NCI-H748 treated with DMSO at 0.1 percent for 48 hours (cell line): ENCODE measurements at regions not wholly inside any gene's neighbourhood (a gene's known extent, or its start where the extent isn't known, plus 50 kb on each side); places are given as distances from the start of the nearest gene placed in this dataset.
"Not testable (repeated sequence)": the region's sequence is repeated elsewhere in the genome, so short reads cannot be mapped to it uniquely, and the experiment has no call there.

Experiments used
- DNase-seq: peaks from one replicate; lab custom pipeline; 2025; lab: John Stamatoyannopoulos, UW

DNA sequence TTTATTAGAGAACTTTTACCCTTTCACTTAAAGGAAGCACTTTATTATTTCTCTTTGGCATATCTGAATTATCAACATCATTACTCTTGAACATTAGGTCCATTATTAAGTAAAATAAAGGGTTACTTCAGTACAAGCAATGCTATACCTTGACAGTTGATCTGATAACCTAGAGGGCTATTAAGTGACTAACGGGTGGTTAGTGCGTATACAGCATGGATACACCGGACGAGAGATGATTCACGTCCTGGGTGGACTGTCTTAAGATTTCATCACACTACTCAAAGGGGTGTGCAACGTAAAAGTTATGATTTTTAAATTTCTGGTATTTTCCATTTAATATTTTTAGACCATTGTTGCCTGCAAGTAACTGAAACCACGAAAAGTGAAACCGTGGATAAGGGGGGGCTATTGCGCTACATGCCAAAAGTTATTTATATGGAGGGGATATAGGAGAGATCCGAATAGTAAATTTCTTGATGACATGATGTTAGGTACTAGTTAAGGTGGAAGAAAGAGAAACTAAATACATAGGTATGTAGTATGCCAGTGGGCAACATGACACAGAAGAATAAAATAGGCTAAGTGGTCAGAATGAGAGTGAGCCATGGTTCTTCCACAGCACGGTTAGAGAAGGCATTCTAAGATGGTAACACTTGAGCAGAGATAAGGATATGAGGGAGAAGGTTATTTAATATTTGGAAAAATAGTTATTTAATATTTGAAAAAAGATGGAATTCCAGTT, 230.8 kb upstream of the ANKRD50 start:
- DNase-seq: no peak

DNA sequence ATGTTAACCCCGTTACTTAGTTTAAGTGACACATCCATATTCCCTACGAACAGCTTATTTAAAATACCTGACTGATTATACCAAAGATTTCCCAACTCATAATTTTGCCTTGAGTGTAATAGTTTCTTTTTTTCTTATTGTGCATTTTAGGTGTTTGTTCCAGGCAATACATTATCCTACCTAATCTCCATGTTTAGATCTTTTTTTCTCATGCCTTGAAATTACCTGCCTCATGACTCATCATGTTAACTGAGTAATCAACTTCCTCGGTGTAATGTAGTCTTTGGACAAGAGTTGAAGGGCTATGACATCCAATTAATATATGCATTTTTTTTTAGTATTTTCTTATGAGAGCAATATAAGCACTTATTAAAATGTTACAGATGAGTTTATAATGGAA, 228.7 kb upstream of the ANKRD50 start:
- no peak for DNase-seq

DNA sequence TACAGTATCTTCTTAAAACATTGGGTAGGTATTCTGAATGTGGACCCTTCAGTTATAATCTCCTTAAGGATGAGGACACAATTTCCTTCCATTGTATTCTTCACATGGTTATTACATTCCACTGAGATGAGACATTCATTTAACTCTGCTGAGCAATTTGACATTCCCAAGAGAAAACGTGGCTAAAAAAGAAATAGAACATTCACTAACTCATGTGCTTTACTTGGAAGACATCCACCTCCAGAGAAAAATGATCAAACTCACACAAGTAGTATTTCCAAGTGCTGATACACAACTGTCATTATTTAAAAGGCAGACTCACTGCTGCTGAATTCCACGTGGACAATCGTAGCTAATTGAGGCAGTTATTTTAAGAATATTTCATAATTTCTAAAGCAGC, 227.9 kb upstream of the ANKRD50 start:
- DNase-seq: no peak

DNA sequence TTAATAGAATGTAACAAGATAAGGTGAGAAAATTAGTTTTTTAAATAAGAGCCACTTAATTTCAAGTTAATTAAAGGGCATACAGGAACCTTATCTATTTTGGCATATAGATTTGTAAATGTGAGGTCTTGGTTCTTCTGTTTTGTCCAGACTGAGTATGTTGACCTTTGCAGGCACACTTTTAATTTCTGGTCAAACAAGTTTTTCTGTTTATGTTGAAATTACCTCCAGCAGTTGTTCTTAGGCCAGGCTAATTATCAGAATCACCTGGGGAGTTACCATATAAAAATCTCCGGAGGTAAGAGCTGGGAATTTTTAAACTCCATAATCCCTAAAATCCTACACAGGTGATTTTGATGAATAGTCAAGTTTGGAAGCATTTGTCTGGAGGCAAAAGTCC, 227.4 kb upstream of the ANKRD50 start:
- peak; percentile 40 for DNase-seq

DNA sequence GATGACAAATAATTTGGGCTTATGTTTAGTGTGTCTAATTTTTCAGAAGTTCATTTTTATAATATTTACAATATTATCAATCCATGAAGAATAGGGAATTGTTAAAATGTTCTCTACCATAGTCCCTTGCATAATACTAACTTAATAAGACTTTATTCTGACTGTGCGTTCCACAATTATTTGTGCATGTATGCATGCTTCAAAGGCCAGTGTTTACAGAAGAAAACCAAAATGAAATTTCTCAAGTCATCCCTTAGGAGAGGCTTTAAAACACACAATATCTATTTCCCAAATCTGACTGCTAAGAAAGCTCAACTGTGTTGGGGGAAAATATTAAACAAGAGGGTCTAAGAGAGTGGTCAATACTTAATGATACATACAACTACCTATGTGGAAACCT, 226.3 kb upstream of the ANKRD50 start:
- no peak for DNase-seq

DNA sequence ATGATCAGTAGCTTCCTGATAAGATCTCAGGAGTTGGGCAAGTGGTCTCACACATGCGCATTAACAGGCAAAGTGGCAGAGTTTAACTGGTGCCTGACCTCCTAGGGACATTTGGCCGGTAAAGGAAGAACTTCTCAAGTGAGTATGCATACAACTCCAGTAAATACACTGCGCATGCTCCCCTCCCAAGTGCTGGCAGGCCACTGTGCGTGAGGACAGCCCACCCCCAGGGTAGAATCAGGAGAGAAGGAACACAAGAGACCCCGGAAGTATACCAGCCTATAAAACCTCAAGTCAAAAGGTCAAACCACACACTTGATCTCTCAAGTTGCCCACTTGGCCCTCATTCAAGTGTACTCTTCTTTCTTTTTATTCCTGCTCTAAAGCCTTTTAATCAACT, 225.5 kb upstream of the ANKRD50 start:
- no peak for DNase-seq

DNA sequence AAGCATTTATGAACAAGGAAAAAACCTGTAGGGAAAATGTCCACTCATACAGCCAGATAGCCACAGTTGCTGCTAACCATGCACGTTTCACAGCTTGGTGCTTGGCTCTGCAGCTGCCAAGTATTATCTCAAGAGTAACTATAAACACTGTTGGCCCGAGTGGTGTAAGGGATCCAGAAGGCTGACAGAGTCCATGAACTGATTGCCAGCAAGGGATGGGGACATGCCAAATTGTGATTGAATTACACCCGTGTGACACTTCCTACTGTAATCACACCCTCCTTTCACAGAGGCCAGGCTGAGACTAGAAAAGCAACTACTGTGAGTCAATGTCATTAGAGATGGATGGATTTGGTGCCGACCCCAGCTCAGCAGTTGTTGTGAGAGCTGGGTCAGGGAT, 223.9 kb upstream of the ANKRD50 start:
- DNase-seq: no peak

DNA sequence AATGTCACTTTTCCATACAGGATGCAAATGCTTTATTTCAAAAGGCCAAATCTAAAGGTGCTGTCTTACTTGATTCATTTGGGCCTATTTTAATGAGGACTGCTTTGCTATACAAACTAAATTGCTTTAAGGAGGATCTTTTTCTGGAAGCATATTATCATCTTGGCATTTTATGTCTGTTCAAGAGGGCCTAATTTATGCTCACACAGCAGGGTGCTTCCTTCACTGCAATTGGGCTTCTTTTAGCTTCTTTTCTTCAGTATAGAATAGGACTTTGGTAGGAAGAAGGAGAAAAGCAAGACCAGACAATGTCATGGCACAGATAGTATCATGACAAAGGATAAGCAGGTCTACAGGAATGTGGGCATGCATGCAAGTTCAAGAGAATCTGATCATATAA, 222.4 kb upstream of the ANKRD50 start:
- no peak for DNase-seq

DNA sequence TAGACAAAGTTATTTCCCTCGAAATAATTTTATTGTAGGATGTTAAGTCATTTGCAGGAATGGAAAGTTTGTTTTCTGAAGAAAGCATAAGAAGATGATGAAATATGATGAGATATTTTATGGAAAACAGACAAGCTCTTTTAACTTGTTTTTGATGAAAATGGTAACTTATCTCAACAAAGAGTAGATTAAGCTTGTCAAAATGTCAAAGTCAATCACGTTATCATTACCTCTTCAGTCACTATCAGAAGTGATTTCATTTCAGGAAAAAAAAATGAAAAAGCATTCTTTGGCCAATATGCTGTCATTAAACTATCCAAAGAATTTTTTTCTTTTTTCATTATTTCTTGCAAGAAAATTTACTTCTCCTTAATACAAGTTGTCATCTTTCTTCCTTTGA, 221.0 kb upstream of the ANKRD50 start:
- no peak for DNase-seq

DNA sequence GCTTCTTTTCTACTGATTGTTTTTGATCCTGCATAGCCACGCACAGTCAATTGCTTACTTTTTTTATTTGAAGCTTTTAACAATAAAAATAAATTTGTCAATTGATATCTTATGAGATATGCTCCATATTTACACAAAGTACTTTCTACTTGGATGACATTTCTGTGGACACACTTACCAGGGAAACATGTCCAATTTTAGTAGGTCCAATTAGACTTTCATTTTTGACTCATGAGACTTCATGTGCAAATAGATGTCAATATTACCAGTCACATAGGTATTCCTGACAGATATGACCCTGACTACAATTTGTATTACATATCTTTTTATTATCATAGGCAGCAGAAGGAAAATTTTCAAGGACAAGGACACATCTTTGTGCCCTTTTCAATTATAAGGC, 219.9 kb upstream of the ANKRD50 start:
- no peak for DNase-seq

DNA sequence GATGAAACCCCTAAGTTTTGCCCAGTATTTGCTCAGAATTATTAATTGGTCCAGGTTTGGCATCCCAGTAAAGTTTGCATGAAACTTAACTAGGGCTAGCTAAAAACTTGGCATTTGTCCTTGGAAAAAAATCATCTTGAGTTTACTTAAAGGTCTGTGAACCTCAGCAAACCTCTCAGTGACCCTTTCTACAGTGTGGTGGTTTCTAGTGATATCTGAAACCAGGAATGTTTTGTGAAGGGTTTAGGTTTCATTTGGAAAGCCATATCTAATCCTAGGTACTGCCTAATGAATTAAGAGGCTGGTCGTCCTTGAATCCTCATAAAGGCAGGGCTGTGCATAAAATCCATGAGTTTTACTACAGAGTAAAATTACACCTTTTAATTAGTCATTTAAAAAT, 218.5 kb upstream of the ANKRD50 start:
- DNase-seq: no peak

DNA sequence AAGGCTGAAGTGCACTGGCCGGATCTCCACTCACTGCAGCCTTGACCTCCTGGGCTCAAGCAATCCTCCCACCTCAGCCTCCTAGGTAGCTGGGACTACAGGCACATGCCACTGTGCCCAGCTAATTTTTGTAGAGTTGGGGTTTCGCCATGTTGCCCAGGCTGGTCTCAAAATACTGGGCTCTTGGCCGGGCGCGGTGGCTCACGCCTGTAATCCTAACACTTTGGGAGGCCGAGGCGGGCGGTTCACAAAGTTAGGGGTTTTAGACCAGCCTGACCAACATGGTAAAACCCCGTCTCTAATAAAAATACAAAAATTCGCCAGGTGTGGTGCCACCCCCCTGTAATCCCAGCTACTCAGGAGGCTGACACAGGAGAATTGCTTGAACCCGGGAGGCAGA, 210.2 kb upstream of the ANKRD50 start:
- not testable (repeated sequence) for DNase-seq

DNA sequence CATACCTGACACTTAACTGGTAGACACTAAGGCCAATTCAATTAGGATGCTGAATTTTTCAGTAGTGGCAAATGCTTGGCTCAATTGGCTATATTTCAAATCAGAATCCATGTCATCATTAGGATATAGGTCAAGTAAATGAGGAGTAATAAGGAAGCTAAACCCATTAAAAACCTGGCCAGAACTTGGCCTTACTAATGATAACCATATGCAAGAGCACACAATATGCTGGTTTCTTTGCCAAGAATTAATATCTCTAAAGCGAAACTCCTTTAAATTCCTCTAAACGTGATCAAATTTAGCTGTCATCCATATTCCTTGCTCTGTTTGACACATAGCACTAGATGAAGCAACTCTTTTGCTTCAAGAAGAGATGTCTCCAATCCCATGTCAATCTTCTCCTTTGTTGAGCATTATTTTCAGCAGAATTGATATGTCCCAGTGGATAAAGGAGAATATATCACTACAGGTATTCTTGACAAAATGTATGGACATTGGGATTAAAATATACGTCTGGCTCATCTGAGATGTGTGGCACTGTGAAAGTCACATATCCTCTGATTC, 206.1 kb upstream of the ANKRD50 start:
- no peak for DNase-seq

DNA sequence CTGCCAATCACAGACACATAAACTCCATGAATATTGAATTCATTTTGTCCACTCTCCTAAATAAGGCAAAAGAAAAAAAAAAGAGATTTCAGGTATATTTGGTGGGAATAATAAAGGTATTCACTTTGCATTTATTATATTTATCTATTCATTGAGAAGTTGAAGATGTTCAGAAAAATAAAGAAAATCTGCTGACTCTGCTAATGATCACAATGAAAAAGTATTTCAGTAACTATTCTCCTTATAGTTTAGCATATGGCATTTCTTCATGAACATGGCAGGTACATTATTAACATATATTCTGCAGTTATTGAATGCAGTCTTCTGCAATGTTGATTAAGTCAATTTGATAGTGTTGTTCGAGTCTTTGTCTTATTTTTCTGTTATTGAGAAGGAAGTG, 202.5 kb upstream of the ANKRD50 start:
- no peak for DNase-seq

DNA sequence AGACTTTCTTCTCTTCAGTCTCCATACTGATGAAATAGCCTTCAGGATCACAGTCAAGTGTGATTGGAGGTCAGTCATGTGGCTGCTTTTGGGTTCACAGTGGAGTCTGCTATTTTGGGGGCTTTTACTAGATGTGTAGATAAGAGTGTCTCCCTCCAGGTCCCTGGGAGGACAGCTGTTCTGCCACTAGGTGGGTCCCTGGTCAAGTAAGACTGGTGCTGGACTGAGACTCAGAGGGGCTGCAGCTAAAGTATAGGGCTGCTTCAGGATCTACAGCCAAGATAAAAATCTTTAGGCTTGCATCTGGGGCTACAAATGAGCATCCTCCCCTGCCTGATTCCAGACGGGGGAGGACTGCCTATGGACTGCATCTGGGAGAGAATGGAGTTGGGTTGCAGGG, 200.7 kb upstream of the ANKRD50 start:
- DNase-seq: no peak

DNA sequence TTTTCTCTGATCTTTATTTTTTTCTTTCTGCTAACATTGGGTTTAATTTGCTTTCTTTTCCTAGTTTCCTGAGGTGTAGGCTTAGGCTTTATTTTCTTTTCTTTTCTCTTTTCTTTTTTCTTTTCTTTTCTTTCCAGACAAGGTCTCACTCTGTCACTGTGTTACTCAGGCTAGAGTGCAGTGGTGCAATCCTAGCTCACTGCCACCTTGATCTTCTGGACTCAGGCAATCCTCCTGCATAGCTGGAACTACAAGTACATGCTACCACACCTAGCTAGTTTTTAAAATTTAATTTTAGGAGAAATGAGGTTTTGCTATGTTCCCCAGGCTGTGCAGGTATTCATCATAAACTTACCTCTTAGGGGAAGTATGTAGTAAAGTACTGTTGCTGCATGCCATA, 197.8 kb upstream of the ANKRD50 start:
- DNase-seq: no peak

DNA sequence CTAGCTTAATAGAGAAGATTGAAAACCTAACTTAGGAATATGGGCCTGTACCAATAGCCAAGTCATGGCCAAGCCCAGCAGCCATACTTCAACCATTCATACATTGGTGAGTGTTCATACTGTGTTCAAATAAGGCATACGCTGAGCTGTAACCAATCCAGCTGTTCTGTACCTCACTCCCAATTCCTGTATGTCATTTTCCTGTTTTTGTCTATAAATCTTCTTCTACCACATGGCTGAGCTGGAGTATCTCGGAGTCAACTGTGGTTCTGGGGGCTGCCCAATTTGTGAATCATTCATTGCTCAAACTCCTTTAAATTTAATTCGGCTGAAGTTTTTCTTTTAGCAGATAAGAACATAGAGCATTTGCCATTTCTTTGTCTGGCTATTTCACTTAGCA, 195.3 kb upstream of the ANKRD50 start:
- no peak for DNase-seq

DNA sequence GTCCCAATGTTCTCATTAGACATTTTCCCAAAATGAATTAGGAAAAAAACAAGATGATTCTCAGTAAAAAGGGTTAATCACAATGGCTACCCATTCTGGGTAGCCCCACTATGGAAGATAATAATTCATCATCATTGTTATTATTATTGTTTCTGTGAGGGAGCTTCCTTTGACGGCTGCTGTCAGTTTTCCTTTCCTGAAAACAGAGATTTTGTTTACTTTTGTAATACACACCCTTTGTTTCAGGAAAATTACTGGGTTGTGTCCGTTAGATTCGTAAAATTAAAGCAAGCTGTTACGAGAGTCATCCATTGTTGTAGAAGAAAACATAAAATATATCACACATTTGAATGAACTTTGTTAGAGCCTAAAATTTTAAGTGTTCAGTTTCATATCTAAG, 192.9 kb upstream of the ANKRD50 start:
- no peak for DNase-seq

DNA sequence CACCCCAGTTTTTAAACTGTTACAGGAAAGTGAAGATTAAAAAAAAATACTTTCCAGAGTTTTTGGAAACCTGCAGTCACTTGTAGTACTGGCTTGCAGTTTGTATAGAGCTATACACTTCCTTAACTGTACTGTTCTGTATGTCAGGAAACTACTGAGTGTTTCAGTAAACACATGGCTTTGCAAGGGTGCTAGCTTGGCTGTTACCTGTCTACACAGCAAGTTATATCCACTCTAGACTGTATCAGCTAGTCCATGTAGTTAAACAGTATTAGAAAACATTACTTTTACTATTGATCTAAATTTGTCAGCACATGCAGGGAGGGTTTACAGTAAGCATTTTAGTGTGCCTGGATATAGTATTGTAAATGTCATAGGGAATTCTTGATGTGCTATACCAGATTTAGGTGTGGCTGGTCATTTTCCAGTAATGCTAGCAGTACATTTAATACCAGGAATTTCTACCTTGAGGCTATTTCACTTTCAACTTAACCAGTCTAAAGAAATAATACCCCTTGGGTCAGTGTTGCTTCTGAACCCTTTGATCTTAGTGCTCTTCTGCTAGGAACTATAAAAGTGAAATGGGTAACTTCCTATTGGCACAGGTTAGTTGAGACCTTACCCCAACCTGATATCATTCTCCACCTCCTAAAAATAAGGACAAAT, 192.3 kb upstream of the ANKRD50 start:
- peak; percentile 38 for DNase-seq

DNA sequence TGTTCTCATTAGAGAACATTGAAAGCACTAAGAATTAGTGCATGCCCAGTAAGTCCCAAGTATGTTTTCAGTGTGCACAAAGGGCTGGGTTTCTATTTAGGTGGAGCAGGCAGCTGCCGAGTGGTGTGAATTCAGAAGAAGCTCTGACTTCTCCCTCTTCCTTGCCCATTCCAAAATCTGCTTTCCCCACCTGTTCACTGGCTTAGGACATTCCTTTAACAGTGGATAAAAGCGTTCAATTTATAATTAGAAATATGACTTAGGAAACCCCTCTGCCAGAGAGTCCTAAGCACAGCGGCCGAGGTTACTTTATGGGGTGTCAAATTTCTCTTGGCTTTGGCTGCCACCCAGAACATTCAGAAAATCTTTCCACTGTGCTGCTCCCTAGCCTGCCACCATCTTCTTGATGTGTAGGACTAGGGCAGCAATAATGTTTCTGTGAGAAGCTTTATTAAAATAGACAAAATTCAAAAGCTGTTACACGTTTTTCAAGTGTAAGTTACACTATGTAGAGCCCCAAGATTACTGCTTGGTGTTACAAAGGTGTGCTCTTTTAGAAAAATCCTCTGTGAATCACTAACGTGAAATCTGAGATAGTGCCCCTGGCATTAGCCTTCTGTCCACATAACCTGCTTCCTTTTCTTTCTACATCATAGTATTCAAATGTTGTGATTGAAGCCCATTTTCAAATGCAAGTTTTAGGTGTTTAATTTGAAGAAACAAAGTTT, 191.6 kb upstream of the ANKRD50 start:
- peak; percentile 60 for DNase-seq

DNA sequence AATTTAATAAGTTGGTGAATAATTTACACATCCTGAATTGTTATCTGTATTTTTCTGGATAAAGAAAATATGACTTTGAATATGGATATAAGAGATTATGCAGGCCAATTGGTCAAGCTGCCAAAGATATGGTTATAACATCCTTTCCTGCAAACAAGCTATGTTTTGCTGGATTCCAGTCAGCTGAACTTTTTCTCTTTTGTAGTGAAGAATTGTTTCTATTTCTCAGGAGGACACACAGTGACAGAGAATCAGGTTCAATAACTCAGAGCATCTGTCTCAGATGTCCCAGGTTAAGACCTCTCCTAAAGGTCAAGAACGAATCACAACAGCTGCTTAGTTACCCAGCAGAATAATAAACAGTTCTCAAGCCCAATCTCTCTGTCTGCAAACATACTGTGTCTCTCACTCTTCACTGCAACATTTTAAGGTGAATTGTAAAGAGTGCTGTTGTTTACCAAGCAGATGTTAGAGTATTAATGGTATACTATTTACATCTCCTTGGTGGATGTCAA, 189.5 kb upstream of the ANKRD50 start:
- DNase-seq: peak; percentile 38

DNA sequence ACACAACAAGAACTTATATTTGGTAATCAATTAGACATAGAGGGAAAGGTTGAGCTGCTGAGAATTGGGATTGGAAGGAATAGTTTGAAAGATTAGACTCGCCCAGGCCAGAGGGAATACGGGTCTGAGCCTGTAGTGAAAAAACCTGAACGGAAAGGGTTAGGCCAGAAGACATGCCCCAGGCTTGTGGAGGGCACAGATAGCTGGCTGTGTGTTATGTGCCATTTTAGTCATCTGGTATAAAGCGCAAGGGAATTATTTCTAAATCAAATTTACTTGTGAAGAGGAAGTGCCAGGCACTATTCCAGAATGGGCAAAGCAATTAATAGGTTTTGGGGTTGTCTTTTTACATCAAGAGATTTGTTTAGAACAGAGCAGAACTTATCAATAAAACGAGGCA, 187.5 kb upstream of the ANKRD50 start:
- DNase-seq: no peak

DNA sequence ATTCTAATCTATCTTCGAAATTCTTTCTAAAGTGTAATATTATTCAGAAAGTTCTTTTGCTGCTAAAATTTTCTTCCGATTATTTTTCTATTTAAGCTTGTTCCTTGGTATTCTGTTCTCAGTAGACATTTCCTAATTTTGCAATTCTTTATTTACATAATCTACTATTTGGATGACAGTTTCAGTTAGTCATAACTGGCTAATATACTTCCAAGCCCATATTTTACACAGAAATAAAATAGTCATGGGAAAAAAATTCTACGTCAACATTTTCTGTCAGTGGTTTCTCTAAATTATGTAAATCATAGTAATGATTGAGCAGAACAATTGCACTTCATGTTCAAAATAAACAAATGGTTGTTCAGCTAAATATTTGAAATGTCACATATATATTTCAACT, 178.0 kb upstream of the ANKRD50 start:
- no peak for DNase-seq
